Kasumi-1 (cell line): ENCODE measurements at regions not wholly inside any gene's neighbourhood (a gene's known extent, or its start where the extent isn't known, plus 50 kb on each side); places are given as distances from the start of the nearest gene placed in this dataset.

Experiments used
- DNase-seq, 2 experiments: peaks; one replicate each; lab custom pipeline; 2025; lab: John Stamatoyannopoulos, UW

DNA sequence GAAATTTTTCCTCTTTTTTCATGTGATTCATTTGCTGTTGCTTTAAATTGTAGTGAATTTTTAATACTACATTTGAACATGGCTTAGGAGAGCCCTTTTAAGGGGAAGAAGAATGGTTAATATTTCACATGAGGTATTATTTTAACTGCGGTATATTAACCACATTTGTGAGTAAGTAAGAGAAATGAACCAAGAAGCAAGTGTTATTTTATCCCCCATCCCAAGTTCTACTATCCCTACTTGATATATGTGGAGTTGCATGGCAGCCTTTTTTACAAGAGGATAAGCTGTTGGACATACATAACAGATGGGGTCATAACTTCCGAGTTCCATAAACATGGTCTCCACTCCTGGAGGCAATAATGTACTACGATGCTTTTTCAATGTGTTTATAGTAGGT, 623.3 kb downstream of the LRFN5 start:
- DNase-seq: no peak

DNA sequence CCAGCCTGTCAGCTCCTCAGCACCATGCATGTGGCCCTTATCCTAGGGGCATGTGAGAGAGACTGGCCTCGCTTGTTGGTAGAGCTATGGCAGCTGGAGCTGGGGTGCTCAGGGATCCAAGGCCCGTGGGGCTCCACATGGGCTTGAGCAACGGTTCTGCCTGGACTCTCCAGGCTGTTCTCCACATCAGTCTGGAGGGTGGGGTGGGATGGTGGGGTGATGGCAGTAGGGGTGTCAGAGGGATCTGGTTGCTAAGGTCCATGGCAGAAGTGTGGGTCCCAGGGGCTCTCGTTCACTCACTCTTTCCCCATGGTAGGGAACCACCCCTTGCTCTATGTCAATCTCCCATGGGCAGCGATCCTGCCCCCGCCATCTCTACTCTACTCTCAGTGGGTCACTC, 622.6 kb downstream of the LRFN5 start:
- DNase-seq: no peak

DNA sequence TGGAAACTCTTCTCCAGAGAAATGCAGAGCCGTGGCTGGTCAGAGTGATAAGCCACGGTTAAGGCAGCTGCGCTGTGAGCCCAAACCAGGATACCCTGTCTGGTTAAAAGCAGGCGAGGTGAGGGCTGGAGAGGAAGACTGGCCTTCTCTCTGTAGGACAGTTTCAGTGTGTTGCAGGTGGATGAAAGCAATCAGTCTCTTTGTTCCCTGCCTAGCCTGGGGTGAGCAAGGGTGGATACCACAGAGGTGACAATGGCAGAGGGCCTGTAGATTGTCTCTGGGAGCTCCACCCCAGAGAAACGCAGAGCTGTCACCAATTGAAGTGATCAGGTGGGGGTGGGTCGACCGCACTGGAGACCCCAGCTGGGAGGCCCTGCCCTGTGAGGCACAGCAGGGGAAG, 621.9 kb downstream of the LRFN5 start:
- DNase-seq: no peak

DNA sequence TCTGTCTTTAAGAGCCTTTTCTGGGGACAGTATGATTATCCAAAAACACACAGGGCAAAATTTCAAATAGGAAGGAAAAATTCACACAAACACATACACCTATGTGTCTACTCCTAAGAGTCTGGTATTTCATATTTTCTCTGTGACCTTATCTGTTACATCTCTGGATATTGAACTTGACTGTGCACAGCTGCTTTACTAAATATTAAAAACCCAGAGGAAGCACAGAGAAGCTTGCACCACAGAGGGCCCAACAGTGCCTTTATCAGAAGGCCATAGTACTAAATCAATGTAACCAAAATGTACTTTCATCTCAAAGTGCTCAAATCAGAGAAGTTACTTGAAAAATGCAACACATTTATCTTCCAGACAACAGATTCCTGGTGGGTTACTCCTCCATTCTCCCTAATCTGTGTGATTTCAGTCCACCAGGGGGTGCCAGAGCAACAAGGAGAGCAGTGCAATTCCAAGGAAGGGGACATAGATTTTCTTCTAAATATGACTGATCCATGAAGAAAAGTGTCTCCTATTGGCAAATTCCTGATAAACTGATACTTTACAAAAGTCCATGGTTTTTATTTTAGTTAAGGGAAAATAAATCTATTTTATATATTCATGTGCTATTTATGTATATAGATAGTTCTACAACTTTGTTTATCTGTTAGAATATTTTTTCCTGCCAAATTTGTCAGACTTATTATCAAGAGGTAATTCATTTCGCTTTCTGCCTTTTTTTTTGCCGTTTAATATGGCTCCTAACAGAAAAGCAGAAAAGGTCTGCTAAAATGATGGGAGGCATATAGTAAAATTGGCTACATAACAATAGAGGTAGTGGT, 617.6 kb downstream of the LRFN5 start:
- DNase-seq: peak; percentile 69 to 74

DNA sequence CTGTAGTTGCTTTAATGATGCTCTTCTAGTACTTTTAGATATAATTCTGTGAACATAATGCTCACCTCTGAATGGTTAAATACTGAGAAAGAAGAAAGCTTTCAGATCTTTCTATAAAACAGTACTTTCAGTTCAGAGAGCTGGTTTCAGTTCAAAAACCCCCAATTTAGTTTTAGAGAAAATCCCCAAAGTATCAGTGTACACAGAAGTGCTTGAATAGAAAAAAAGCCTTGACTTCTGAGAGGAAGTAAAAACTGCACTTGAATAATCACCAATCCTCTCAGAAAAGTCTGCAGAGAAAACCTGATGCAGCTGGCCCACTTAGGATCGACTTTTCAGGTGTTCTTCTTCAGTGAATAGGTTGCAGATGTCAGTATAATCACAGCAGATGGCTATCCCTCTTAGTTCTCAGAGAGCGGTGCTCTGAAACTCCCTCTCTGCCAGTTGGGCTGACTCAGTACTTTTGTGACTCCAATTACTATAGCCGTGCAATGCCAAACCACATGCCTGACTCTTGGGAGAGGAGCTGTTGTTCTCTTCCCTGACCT, 616.3 kb downstream of the LRFN5 start:
- DNase-seq: no peak

DNA sequence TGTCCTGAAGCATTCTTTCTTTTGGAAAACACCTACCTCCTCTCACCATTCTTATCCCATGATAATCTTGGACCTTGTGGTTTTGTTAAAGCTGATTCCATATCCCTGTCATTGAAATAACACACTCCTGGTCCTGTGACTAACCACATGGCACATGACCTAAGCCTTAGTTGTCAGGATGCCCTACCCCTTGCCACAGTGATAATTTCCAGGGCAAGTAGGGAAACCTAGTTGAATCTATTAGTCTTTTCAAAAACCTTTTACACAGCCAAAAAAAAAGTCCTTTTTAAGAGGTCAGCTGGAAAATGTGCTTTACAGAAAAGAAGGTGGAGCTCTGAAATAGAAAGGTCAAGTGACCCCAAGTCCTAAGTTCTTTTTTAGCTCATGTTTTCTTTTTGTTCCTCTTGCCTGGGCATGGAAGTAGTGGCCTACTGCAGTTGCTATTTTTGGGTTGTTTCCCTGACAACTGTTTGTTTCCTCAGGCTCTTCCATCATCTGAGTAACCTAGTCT, 608.4 kb downstream of the LRFN5 start:
- no peak for DNase-seq

DNA sequence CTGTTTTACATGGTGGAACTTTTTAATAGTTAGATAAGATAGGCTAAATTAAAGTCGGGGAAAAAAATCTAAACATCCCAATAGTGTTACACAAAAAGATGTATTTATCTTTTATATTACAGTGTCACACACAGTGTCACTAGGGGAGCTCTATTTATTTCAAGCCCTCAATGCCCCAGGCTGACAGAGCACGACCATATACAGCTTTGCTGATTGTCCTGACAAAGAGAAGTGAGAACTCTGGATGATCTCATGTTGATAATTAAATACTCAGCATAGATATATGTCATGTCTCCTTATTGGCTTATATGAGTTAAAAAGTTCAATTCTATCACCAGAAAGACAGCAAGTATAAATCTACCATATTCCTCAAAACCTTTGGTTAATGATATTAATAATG, 594.3 kb downstream of the LRFN5 start:
- no peak for DNase-seq

DNA sequence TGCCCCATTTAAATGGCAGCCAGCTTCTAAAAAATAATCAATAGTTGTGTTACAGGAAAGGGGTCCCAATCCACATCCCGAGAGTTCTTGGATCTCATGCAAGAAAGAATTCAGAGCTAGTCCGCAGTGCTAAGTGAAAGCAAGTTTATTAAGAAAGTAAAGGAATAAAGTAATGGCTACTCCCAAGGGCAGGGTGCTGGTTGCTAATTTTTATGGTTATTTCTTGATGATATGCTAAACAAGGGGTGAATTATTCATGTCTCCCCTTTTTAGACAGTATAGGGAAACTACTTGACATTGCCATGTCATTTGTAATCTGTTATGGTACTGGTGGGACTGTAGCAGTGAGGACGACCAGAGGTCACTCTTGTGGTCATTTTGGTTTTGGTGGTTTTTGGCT, 591.3 kb downstream of the LRFN5 start:
- no peak for DNase-seq

DNA sequence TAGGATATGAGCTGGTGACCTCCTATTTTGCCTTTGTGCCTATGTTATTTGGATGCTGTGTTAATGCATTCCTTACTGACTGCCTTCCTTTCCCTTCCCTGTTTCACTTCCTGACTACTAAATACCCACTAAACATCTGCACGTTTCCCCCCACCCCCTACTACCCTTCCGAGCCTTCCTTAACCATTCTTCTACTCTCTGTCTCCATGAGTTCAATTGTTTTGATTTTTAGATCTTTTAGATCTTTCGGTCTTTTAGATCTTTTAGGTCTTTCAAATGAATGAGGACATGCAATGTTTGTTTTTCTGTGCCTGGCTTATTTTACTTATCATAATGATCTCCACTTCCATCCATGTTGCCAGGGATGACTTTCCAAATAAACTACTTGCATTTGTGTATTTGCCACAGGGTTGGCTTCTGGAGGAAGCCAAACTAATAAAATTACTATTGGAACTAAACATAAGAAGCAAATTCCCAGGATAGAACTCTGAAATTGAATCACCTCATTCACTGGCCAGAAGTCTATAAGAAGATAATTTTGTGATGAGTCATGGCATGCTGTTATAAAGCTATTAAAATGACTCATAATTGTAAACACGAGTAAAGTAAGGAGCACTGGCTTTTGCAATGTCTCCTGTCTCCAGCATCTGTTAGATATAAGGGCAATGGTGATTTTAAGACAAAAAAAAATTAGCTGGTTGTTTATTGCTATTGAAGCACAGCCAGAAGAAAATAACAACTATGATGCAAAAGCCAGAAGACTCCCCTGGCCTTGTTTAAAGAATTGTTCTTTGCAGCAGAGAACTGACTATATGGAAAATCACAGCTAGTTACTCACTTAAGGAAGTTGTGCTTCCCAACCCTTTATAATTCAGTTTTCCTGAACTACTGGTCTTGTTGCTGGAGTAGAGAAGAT, 586.3 kb downstream of the LRFN5 start:
- no peak for DNase-seq

DNA sequence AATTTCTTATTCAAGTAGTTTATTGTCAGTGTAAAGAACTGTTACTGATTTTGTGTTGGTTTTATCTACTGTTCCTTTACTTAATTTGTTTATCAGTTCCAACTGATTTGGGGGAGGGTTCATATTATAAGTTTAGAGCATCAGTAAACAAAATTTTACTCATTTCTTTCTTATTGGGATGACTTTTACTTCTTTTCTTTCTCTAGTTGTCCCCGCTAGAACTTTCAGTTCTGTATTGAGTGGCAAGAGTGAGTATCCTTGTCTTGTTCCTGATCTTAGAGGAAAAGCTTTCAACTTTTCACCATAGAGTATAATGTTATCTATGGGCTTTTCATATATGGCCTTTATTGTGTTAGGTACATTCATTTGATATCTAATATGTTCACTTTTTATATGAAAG, 584.1 kb downstream of the LRFN5 start:
- no peak for DNase-seq

DNA sequence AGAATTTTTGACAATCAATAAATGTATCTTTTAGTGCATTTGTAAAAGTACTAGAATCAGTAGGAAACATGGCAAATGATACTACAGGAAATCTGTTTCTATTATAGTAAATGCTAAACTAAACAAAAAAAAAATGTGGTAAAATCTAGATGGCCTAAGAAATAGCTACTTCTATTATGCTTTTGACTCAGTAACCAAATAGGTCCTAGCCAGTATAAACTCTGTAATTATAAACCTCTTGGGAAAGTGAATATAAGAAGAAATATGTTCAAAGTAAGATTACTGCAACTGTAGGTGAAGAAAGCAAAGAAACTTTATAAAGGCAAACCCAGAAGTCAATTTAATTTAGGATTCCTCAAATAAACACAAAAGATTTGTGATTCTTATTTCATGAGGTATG, 581.2 kb downstream of the LRFN5 start:
- no peak for DNase-seq

DNA sequence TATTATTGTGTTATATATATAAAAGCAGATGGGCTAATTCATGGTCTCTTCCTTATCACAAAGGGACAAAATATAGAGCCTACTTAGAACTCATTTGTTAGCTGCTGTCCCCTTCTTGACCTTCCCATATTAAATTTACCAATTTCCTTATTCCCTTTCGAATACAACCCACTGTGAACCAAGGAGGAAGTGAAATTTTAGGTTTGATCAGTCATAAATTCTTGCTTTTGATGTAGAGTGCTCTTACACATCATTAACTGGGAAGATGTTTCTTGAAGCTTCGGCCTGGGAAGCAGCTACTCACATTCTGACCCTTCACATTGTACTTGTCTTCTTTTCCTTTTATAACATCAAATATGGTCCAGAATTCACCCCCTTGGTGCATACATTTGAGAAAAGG, 579.0 kb downstream of the LRFN5 start:
- no peak for DNase-seq

DNA sequence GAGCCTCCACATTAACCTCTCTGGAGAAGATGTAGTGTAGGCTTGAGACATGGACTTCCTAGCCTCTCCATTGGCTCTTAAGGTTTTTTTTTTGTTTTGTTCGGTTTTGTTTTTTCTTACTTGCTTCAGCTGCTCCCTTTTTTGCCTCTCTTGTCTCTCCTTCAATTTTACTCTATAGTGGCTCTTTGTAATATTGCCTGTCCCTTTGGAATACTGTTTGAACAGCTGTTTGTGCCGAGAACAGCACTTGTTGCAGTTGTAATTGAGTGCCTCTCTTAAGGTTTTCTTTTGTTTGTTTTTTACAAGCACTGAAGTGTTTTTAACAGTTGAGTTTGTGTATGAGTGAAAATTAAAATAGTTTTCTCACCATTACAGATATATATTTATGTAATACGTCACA, 567.7 kb downstream of the LRFN5 start:
- no peak for DNase-seq

DNA sequence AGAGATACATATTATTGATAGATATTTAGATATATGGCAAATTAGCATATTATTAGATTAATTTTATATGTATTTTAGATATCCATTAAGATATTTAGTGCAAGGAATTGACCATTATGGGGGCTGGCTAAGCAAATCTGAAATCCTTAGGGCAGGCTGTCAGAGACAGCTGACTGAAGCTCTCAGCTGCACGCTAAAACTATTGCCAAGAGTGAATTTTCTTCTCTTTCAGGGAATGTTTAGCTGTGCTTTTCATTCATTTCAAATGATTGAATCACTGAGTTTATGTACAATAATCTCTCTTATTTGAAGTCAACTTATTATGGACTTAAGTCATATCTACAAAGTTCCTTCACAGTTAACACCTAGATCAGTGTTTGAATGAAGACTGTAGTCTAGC, 566.5 kb downstream of the LRFN5 start:
- DNase-seq: no peak

DNA sequence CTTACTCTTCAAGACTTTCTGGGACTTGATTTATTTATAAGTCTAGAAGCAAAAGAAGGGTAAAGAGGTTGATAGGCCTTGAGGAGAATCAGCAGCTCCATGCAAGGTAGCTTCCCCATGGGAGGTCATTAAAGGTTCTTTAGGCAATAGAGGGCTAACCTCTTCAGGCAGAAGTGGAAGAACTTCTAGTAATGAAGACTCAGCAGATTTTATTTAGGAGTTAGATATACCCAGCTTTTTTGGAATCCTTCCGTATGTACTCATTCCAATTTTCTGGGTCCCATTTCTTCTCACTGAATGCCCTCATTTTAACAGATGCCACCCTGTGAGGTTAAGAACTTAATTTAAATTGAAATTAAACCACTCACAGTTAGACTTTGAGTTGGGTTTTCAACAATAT, 565.6 kb downstream of the LRFN5 start:
- no peak for DNase-seq

DNA sequence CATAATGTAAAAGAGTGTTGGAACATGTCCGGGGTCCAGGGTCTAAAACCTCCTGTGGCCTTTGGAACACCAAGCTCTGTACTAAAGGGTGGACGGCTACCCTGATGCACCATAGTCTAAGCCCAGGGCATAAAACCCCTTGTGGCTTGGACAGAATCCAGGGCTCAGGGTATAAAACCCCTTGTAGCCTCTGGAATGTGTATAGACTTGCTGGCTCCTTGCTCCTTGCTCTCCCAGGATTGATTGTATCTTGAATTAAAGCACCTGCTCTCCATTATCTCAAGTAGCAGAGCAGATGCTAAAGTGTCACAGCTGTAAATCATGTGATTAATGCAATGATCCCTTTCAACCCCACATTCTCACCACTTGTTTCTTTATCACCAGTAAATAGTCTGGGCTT, 556.5 kb downstream of the LRFN5 start:
- DNase-seq: no peak

DNA sequence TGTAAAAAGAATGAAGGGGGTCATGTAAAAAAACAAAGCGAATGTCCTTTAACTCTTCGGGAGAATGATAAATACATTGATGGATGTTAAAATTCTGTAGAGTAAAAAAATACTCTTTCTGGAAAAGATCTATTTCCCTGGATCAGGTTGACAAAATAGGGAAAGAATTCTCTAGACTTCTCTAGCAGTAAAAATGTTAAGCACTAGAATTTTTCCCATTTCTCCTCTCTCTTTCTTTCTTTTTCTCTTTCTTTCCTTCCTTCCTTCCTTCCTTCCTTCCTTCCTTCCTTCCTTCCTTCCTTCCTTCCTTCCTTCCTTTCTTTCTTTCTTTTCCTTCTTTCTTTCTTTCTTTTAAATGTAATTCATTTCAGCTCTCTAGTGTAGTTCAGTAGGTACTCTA, 552.5 kb downstream of the LRFN5 start:
- no peak for DNase-seq

DNA sequence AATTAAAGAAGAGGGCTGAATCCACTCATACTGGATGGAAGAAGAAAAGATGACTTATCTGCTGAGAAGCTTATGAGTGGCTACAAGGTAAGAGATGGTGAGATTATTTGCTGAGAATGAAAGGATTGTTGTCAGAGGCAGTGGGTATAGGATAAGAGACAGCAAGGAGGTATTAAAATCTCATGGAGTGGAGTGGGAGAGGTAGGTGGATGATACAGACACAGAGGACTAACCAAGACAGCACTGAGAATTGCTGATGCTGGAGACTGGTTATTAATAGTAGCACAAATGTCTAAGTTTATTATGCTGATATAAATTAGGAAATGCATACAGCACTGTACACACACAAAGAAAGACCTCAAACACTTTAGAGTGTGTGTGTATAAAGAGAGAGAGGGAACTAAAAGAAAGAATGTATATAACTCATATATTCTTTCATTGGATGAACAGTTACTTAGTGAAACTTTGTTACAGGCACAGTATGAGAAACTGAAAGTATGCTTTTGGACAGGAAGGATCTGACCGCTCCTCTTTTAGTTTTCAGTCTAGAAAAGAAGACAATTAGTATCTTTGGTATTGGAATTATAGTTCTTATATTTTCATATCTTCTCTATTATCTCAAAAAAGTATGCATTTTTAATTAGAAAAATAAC, 543.1 kb downstream of the LRFN5 start:
- DNase-seq: no peak

DNA sequence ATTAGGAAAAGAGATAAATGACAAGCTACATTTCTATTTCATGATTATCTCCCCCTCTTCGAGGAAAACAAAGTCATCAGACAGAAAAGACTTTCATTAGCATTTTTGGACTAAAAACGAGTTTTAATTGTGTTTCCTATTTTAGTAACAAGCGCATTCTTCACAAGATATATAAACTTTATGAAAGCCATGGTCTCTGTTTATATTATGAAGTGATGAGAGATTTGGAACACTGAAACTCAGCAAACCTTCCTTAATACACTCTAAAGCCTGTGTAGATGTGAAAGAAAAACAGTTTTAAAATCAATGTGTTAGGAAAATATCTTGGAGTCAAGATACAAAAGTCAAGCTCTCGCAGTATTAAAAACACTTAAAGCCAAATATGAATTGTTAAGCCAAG, 539.1 kb downstream of the LRFN5 start:
- no peak for DNase-seq

DNA sequence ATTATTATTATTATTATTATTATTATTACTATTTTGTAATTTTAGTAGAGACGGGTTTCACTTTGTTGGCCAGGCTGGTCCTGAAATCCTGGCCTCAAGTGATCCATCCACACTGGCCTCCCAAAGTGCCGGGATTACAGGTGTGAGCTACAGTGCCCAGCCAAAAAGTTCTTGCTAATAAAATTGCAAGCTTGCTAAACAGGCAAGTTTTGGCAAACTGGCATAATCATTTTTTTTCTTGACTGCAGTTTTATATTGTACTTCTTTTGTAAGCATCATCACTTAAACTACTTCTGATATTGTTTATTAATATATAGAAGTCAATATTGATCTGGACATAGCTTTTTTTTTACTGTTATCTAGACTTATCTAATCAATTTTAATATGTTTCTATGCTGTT, 536.4 kb downstream of the LRFN5 start:
- DNase-seq: no peak

DNA sequence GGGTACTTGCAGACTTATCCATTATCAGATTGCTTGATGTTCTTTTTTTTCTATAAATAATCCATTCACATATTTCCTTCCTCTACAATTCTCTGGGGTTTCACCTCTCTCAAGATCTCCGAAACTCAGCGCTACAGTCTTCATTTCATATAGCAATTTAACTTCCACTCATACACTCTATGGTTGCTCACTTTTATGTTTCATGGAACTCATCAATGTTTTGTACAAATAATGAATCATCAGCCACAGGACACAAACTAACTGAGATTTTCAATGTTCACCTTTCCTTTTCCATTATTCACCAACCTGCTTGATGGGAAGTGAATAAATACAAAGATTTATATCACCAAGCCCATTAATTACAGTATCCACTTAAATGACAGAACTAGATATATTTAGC, 534.7 kb downstream of the LRFN5 start:
- no peak for DNase-seq

DNA sequence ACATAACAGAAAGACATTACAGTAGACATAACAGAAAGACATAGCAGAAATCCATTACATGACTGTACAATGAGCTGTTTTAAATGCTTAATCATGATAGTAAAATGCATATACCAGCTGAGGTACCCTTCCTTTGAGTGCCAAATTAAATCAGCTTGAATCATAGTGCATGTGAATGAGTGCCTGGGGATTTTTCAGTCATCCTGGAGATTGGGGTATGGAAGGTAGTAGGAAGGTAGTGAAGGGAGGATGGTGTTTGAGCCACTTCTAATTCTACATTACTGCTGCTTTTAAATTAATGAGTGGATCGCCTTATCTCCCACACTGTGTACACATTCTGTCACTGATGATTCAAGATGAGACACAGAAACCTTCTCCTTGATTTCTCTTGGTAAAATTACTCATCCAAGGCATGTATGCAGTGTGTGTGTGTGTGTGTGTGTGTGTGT, 534.2 kb downstream of the LRFN5 start:
- no peak for DNase-seq
